ENCODE measurements at regions not wholly inside any gene's neighbourhood (a gene's known extent, or its start where the extent isn't known, plus 50 kb on each side); places are given as distances from the start of the nearest gene placed in this dataset.

DNA sequence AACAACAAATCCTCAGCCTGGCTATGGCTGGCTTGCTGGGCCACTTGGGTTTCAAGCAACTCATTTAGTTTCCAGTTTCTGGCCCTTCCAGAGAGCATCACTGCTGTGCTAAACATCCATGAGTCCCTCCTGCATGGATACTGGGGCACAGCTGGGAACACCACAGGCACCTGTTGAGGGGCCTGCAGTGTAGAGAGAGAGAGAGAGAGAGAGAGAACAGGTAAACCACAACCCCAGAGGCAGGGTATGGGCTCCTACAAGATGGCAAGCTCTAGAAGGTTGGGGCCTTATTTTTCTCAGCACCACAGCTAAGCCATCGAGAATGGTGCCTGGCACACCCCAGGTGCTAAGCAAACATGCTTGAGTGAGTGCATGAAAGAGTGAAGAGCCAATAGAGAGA, 120.3 kb downstream of the RBFOX3 start:
- Histone ChIP-seq H4K20me1 (peaks cover 0 to 9% (median 0%) of the 10 kb centered on the region in 11 experiments; a peak in 2 of 22 replicates), H3K4me2 (no peak overlapping the region; a peak in 1 of 22 replicates), H3K9me3 (replicated peaks in 1 of 11) (peaks cover 0 to 11% (median 4%) of the 10 kb centered on the region in 11 experiments; a peak in 4 of 22 replicates), H3K27me3 (peaks cover 5 to 15% (median 12%) of the 10 kb centered on the region in 11 experiments; a peak in 20 of 22 replicates), H3K27ac (no peak overlapping the region), H3K4me1 (peaks cover 0 to 27% (median 17%) of the 10 kb centered on the region in 10 experiments; a peak in 13 of 20 replicates), H3K36me3 (no peaks in the 10 kb centered on the region), H3K9ac (no peak overlapping the region), H3K4me3 (no peak overlapping the region)
- TF ChIP-seq Cebpa-rat (IDR thresholded peaks at IDR 0.05) = no peak

DNA sequence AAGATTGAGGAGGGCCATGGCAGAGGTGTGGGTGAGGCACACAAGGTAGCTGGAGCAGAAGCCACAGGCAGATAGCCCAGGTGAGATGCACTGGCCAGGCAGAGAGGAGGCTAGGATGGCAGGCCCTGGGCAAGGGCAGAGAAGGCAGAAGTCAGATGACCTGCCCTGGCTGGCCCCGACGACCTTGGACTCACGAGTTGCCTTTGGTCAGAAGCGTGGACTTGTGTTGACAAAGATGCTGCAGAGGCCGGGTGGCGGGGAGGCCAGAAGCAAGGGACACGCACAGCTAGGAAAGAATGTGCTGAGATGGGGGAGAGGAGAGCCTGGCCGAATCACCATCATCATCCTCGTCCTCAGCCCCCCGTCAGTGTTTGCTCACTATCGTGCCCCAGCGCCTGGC, 123.7 kb downstream of the RBFOX3 start:
- Histone ChIP-seq H3K9me3 (replicated peaks in 1 of 11) (no peaks in the 10 kb centered on the region), H3K9ac (no peak overlapping the region), H3K27me3 (peaks cover 37 to 47% (median 45%) of the 10 kb centered on the region in 11 experiments), H3K4me2 (no peak overlapping the region; a peak in 1 of 22 replicates), H3K4me3 (no peak overlapping the region), H3K4me1 (peaks cover 0 to 51% (median 40%) of the 10 kb centered on the region in 10 experiments; a peak in 17 of 20 replicates), H3K27ac (no peak overlapping the region), H4K20me1 (peaks cover 0 to 19% (median 0%) of the 10 kb centered on the region in 11 experiments; a peak in 4 of 22 replicates), H3K36me3 (no peaks in the 10 kb centered on the region)
- TF ChIP-seq Cebpa-rat (IDR thresholded peaks at IDR 0.05) = no peak

DNA sequence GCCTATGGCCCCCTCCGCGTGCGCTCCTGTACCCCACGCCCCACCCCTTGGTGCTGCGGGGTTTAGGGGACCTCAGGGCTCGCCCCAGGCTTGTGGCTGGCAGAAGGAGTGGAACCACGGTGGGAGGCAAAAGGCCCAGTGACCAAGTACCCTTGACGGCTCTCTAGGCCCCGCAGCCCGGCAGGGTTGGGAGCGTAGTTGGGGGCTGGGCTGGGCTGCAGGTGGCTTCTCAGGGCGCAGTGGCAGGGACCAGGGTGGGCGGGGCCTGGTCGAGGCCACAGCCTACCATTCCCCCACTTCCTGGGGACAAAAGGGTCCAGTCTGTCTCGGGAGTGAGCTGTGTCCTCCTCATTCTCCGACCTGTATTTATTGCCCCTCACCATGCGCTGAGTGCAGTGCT, 124.9 kb downstream of the RBFOX3 start:
- peaks cover 0 to 19% (median 0%) of the 10 kb centered on the region in 11 experiments; a peak in 4 of 22 replicates for H4K20me1 ChIP-seq
- H3K36me3 ChIP-seq = no peaks in the 10 kb centered on the region
- peaks cover 0 to 55% (median 48%) of the 10 kb centered on the region in 10 experiments; a peak in 17 of 20 replicates for H3K4me1 ChIP-seq
- H3K27ac ChIP-seq = no peak overlapping the region
- no peak overlapping the region for H3K4me3 ChIP-seq
- H3K9ac ChIP-seq = no peak overlapping the region
- no peak for TF ChIP-seq Cebpa-rat (IDR thresholded peaks at IDR 0.05)
- peaks cover 38 to 58% (median 46%) of the 10 kb centered on the region in 11 experiments for H3K27me3 ChIP-seq
- peak overlapping the region in 8 of 11 experiments; percentile 28 to 77 (median 60); a peak in 12 of 22 replicates for H3K4me2 ChIP-seq
- H3K9me3 ChIP-seq (replicated peaks in 1 of 11) = no peaks in the 10 kb centered on the region

DNA sequence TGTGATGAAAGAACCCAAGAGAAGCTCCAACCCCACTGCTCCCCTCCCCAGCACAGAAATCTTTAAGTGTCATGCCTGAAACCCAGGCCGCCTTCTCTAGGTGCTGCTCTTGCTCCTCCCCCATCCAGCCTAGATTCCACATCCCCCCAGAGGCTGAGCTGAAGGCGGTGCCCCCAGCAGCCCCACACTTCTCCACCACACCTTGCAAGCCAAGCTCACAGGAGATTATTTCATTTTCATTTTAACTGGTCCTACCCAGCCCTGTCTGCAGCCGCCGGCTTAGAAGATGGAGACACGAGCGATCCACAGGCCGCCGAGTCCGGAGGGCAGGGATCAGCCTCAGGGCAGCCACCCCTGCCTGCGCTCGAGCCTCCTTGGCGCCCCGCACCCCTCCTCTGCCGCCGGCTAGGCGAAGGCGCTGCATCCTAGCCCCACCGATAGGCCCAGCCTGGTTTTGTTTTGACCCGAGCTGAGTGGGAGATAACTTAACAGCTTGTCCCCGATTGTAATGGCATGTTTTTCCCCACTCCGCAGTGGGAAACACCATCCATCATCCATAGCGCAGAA, 125.3 kb downstream of the RBFOX3 start:
- Histone ChIP-seq H3K4me3 (no peak overlapping the region), H3K9me3 (replicated peaks in 1 of 11) (no peaks in the 10 kb centered on the region), H3K27ac (no peak overlapping the region), H4K20me1 (peaks cover 0 to 19% (median 0%) of the 10 kb centered on the region in 11 experiments; a peak in 4 of 22 replicates), H3K9ac (0 out of 22 replicates have a peak overlapping the region, but pooled peaks of 1 of the 11 experiments have one; percentile 33), H3K4me2 (peak overlapping the region in 9 of 11 experiments; percentile 28 to 77 (median 60); a peak in 18 of 22 replicates), H3K27me3 (peaks cover 38 to 63% (median 46%) of the 10 kb centered on the region in 11 experiments), H3K4me1 (peaks cover 0 to 60% (median 52%) of the 10 kb centered on the region in 10 experiments; a peak in 17 of 20 replicates), H3K36me3 (no peaks in the 10 kb centered on the region)
- no peak for TF ChIP-seq Cebpa-rat (IDR thresholded peaks at IDR 0.05)

DNA sequence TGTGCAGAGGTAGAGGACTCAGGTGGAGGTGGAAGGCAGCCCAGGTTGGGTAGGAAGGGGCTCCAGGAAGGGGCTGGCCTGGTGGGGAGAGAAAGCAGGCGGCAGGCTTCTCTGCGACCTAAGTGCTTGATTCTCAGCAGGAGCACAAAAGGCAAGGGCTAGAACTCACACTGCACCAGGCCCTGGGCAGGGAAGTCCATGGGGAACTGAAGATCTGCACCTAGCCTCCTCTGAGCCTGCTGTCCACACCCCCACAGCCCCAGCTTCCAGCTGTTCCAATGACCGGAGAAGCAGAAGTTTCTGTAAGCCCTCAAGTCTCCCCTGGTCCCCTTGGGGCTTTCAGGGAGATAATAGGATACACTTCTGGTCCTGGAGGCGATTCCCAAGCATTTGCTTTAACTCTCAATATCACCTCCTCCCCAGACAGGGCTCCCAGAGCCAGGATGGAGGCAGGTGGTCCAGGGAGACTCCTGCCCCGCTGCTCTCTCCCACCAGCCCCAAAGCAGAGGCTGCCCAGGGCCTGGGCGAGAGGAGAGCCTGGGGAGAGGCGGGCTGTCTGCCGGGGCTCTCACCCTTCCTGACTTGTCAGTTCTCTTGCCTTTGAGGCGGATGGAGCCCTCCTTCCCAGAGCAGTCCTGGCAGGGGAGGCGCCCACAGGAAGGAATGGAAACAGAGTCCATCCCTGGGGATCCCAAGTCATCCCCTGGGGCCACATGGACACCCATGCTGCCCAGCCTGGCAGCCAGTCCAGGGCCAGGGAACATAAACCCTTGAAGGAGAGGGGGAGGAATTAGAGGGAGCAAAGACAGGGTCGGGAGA, 126.0 kb downstream of the RBFOX3 start:
- Histone ChIP-seq H3K9ac (peak overlapping the region in 1 of 11 experiments; percentile 33; a peak in 1 of 22 replicates), H3K27ac (no peak overlapping the region), H3K27me3 (peaks cover 38 to 65% (median 46%) of the 10 kb centered on the region in 11 experiments), H3K9me3 (replicated peaks in 1 of 11) (no peaks in the 10 kb centered on the region), H3K4me1 (peaks cover 0 to 67% (median 59%) of the 10 kb centered on the region in 10 experiments; a peak in 17 of 20 replicates), H3K4me3 (no peak overlapping the region), H4K20me1 (peaks cover 0 to 19% (median 0%) of the 10 kb centered on the region in 11 experiments; a peak in 4 of 22 replicates), H3K4me2 (peak overlapping the region in 9 of 11 experiments; percentile 28 to 77 (median 60); a peak in 18 of 22 replicates), H3K36me3 (no peaks in the 10 kb centered on the region)
- TF ChIP-seq Cebpa-rat (IDR thresholded peaks at IDR 0.05) = no peak

DNA sequence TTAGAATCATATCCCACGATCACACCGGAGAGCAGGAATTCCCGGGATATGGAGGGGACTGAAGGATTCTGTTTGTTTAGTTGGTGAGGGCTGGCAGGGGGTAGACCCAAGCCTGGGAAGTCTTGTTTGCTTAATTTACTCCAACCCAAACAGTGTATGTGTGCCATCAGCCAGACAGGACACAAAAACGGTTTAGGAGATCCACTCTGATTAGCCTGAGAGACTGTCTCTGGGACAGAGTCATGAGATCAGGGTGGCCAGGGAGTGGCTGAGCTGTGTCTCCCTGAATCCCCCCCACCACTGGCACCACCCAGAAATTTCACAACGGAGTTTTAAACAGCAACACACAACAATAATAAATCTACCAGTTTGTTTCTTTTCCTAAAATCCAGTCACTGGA, 127.0 kb downstream of the RBFOX3 start:
- TF ChIP-seq Cebpa-rat (IDR thresholded peaks at IDR 0.05) = no peak
- H3K27ac ChIP-seq = no peak overlapping the region
- H3K9me3 ChIP-seq (replicated peaks in 1 of 11) = no peaks in the 10 kb centered on the region
- no peaks in the 10 kb centered on the region for H3K36me3 ChIP-seq
- H3K4me1 ChIP-seq = peaks cover 4 to 77% (median 68%) of the 10 kb centered on the region in 10 experiments; a peak in 18 of 20 replicates
- peak overlapping the region in 5 of 11 experiments; percentile 28 to 77 (median 67); a peak in 7 of 22 replicates for H3K4me2 ChIP-seq
- no peak overlapping the region for H3K9ac ChIP-seq
- peaks cover 0 to 19% (median 0%) of the 10 kb centered on the region in 11 experiments; a peak in 4 of 22 replicates for H4K20me1 ChIP-seq
- no peak overlapping the region for H3K4me3 ChIP-seq
- peaks cover 38 to 72% (median 47%) of the 10 kb centered on the region in 11 experiments for H3K27me3 ChIP-seq

DNA sequence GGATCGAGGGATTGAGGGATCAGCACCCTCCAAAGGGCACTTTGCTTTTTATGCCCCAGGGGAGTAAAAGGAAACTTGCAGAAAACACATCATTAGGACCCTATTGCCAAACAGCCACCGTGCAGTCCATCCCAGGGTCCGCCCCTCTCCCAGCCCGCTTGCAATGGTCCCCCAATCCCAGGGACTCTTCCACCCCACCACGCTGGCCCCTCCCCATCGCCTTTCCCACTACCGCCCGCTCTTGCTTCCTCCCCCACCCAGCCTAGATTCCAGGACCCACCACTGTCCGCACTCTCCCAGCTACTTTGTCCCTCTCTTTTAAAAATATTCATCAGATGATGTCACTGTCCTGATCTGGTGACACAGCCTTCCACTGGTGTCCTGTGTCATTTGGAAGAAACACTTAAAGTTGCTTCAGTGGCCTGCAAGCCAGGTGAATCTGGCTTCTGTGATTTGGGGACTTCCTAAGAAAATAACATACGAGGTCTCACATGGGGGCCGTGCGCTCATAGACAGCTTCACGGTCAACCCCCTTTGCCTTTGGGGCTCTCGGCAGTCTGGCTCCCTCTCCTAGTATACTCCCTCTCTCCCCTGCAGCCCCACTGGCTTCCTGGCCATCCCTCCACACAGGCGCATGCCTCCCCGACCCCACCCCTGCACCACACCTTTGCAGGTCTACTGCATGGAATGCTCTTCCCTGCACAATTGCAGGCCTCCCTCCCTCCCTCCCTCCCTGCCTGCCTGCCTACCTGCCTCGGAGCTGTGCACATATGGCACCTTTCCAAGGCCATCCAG, 127.9 kb downstream of the RBFOX3 start:
- Histone ChIP-seq H3K4me3 (no peak overlapping the region), H3K4me2 (peak overlapping the region in 8 of 11 experiments; percentile 14 to 85 (median 57); a peak in 14 of 22 replicates), H3K27ac (no peak overlapping the region), H3K9me3 (replicated peaks in 1 of 11) (no peaks in the 10 kb centered on the region), H3K4me1 (peaks cover 12 to 86% (median 77%) of the 10 kb centered on the region in 10 experiments), H4K20me1 (peaks cover 0 to 19% (median 0%) of the 10 kb centered on the region in 11 experiments; a peak in 4 of 22 replicates), H3K9ac (no peak overlapping the region), H3K36me3 (no peaks in the 10 kb centered on the region), H3K27me3 (peaks cover 38 to 75% (median 49%) of the 10 kb centered on the region in 11 experiments)
- no peak for TF ChIP-seq Cebpa-rat (IDR thresholded peaks at IDR 0.05)

DNA sequence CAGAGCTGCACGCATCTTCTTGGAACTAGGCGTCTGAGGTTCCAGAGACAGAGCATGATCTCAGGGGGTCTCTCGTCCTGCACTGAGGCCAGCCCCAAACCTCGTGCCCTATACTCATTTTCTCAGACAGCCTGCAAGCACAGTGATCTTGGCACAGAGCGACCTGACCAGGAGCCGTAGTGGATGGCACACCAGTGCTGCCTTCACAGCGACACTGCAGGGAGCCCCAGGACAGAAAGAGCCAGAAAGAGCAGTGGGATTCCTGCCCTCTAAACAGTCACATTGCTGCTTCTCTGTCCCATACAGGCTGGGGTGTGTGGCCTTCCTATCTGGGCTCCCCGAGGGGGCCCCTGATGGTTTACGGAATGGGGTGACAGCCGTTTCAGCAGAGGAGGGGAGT, 131.0 kb downstream of the RBFOX3 start:
- Histone ChIP-seq H3K9ac (peak overlapping the region in 2 of 11 experiments; percentile 19 to 46; a peak in 1 of 22 replicates), H3K4me1 (peaks cover 18 to 69% (median 63%) of the 10 kb centered on the region in 10 experiments), H3K27me3 (peaks cover 24 to 59% (median 30%) of the 10 kb centered on the region in 11 experiments), H3K27ac (no peak overlapping the region), H3K9me3 (replicated peaks in 1 of 11) (no peaks in the 10 kb centered on the region), H3K36me3 (no peaks in the 10 kb centered on the region), H4K20me1 (peaks cover 0 to 4% (median 0%) of the 10 kb centered on the region in 11 experiments; a peak in 3 of 22 replicates), H3K4me2 (peak overlapping the region; percentile 3 to 85 (median 66); a peak in 17 of 22 replicates), H3K4me3 (no peak overlapping the region)
- TF ChIP-seq Cebpa-rat (IDR thresholded peaks at IDR 0.05) = no peak

All from BLaER1 treated with 17β-estradiol and CSF1 and Interleukin-3, amounts not matched to agents 10 nM and 100 nM (cell line).